WERI-Rb-1 (cell line): ENCODE measurements at regions not wholly inside any gene's neighbourhood (a gene's known extent, or its start where the extent isn't known, plus 50 kb on each side); places are given as distances from the start of the nearest gene placed in this dataset.

Experiments used
- DNase-seq: peaks from one replicate; pipeline ENCODE4 v3.0.0-alpha.2; 2020
- H3K27ac ChIP-seq: fragments of 250-450 bp; sonication (Bioruptor Pico); 2 replicates; pipeline ENCODE4 v1.5.1; 2020; ENCODE audit warnings: mild to moderate bottlenecking, moderate library complexity
- H3K27me3 ChIP-seq: fragments of 250-450 bp; sonication (Bioruptor Pico); 2 replicates; pipeline ENCODE4 v1.5.1; 2021; ENCODE audit warnings: mild to moderate bottlenecking, low read depth, moderate library complexity; ENCODE audit not compliant: insufficient read depth, severe bottlenecking
- H3K36me3 ChIP-seq: fragments of 250-450 bp; sonication (Bioruptor Pico); 2 replicates; pipeline ENCODE4 v1.5.1; 2020; ENCODE audit warnings: mild to moderate bottlenecking, moderate library complexity
- H3K4me3 ChIP-seq: 2 replicates; pipeline ENCODE4 v1.5.1; 2011; ENCODE audit warnings: low read depth, mild to moderate bottlenecking, control low read depth, low read length
- H3K9me3 ChIP-seq: fragments of 250-450 bp; sonication (Bioruptor Pico); 2 replicates; pipeline ENCODE4 v1.5.1; 2021; ENCODE audit warnings: mild to moderate bottlenecking, moderate library complexity; ENCODE audit not compliant: severe bottlenecking
- CTCF ChIP-seq: IDR thresholded peaks from 2 replicates; pipeline ENCODE4 v1.5.1; 2011; ENCODE audit warnings: low read depth, mild to moderate bottlenecking, control low read depth, inconsistent platforms, low read length

- Histone ChIP-seq H3K27ac (no peak overlapping the region), H3K9me3 (no peaks in the 10 kb centered on the region), H3K4me3 (no peak overlapping the region), H3K36me3 (no peaks in the 10 kb centered on the region), H3K27me3 (peaks cover 4% of the 10 kb centered on the region)
- no peak for TF ChIP-seq CTCF
- DNase-seq = no peak
Measured at GRCh38 chr7:46297515-46297914, 376.4 kb upstream of the IGFBP3 start.

- H3K9me3 ChIP-seq = no peaks in the 10 kb centered on the region
- no peak overlapping the region for H3K4me3 ChIP-seq
- no peak for TF ChIP-seq CTCF
- H3K27me3 ChIP-seq = peaks cover 4% of the 10 kb centered on the region
- DNase-seq = no peak
- no peak overlapping the region for H3K27ac ChIP-seq
- H3K36me3 ChIP-seq = no peaks in the 10 kb centered on the region
Measured at GRCh38 chr7:46296526-46296925, 375.5 kb upstream of the IGFBP3 start.

- no peaks in the 10 kb centered on the region for H3K9me3 ChIP-seq
- no peak for DNase-seq
- H3K27ac ChIP-seq = no peak overlapping the region
- no peak for TF ChIP-seq CTCF
- H3K4me3 ChIP-seq = no peak overlapping the region
- no peaks in the 10 kb centered on the region for H3K36me3 ChIP-seq
- H3K27me3 ChIP-seq = peaks cover 9% of the 10 kb centered on the region
Measured at GRCh38 chr7:46294381-46294780, 373.3 kb upstream of the IGFBP3 start.

- peaks cover 11% of the 10 kb centered on the region for H3K27me3 ChIP-seq
- H3K4me3 ChIP-seq = no peak overlapping the region
- H3K9me3 ChIP-seq = no peaks in the 10 kb centered on the region
- H3K36me3 ChIP-seq = no peaks in the 10 kb centered on the region
- TF ChIP-seq CTCF = no peak
- H3K27ac ChIP-seq = no peak overlapping the region
- no peak for DNase-seq
Measured at GRCh38 chr7:46292741-46293140, 371.7 kb upstream of the IGFBP3 start.

- no peaks in the 10 kb centered on the region for H3K9me3 ChIP-seq
- no peak overlapping the region for H3K27ac ChIP-seq
- DNase-seq = no peak
- no peak for TF ChIP-seq CTCF
- H3K4me3 ChIP-seq = no peak overlapping the region
- peaks cover 11% of the 10 kb centered on the region for H3K27me3 ChIP-seq
- H3K36me3 ChIP-seq = no peaks in the 10 kb centered on the region
Measured at GRCh38 chr7:46291601-46292150, 370.6 kb upstream of the IGFBP3 start.

- Histone ChIP-seq H3K36me3 (no peaks in the 10 kb centered on the region), H3K27me3 (peaks cover 11% of the 10 kb centered on the region), H3K4me3 (no peak overlapping the region), H3K27ac (no peak overlapping the region), H3K9me3 (no peaks in the 10 kb centered on the region)
- no peak for TF ChIP-seq CTCF
- no peak for DNase-seq
Measured at GRCh38 chr7:46291050-46291438, 370.0 kb upstream of the IGFBP3 start.
